Activated T-cell treated with anti-CD3 and anti-CD28 coated beads, Interleukin-2, amount 50 U/mL, for 4 hours (primary cell): ENCODE measurements at regions not wholly inside any gene's neighbourhood (a gene's known extent, or its start where the extent isn't known, plus 50 kb on each side); places are given as distances from the start of the nearest gene placed in this dataset.

Experiments used
- ATAC-seq, 2 donors: fragments of 200-7000 bp; cut with Tn5 transposase; one replicate each; pipeline ENCODE4 v1.10.0; 2021
- DNase-seq: peaks from one replicate; pipeline ENCODE4 v3.0.0-alpha.2; 2020
- H3K27me3 Mint-ChIP-seq: one replicate; pipeline ENCODE4 v1.8.0; 2021; ENCODE audit warnings: low read depth, mixed read lengths
- H3K36me3 Mint-ChIP-seq: one replicate; pipeline ENCODE4 v1.8.0; 2022; ENCODE audit warnings: mixed read lengths; ENCODE audit not compliant: insufficient read depth
- H3K4me1 Mint-ChIP-seq: one replicate; pipeline ENCODE4 v1.8.0; 2021; ENCODE audit warnings: low read depth, mixed read lengths
- H3K4me3 Mint-ChIP-seq: one replicate; pipeline ENCODE4 v1.8.0; 2021; ENCODE audit warnings: mild to moderate bottlenecking, moderate library complexity, mixed read lengths
- H3K9me3 Mint-ChIP-seq: one replicate; pipeline ENCODE4 v1.8.0; 2021; ENCODE audit warnings: mixed read lengths

DNA sequence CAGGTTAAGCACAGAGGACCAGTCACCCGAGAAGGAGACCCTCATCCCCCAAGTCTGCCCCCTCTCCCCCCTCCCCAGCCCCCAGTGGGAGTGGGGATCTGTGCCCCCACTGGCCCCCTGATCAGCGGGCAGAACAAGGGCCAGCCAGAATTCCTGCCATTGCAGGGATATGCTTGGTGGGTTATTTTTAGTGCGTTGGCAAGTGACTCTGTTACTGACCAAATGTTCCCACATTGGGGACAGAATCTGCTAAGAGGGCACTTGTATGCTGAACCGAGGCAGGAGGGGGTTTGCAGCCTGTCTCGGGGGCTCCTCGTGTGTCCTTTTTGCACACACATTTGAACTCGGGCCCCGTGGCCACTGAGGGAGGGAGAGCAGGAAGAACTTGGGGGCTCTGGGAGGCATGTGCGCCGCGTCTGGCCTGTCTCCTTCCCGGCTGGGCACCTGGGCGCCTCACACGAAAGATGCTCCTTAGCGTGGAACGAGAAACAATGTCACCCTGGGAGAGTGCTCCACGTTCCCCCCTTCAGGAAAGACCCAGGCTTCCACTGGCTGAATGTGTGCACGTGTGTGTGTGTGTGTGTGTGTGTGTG, 66.4 kb upstream of the CASZ1 start:
- peaks cover 30% of the 10 kb centered on the region for H3K27me3 Mint-ChIP-seq
- H3K36me3 Mint-ChIP-seq = no peaks in the 10 kb centered on the region
- ATAC-seq (no peak), DNase-seq (no peak)
- H3K9me3 Mint-ChIP-seq = no peaks in the 10 kb centered on the region
- H3K4me3 Mint-ChIP-seq = no peak overlapping the region
- H3K4me1 Mint-ChIP-seq = peaks cover 9% of the 10 kb centered on the region

GRCh38 chr1:10863886-10864285, 67.4 kb upstream of the CASZ1 start:
- ATAC-seq (no peak), DNase-seq (no peak)
- Mint-ChIP-seq H3K4me3 (no peak overlapping the region), H3K4me1 (peaks cover 9% of the 10 kb centered on the region), H3K27me3 (peaks cover 38% of the 10 kb centered on the region), H3K36me3 (no peaks in the 10 kb centered on the region), H3K9me3 (no peaks in the 10 kb centered on the region)

- ATAC-seq (no peak), DNase-seq (no peak)
- Mint-ChIP-seq H3K36me3 (no peaks in the 10 kb centered on the region), H3K27me3 (peaks cover 42% of the 10 kb centered on the region), H3K4me1 (peaks cover 9% of the 10 kb centered on the region), H3K9me3 (no peaks in the 10 kb centered on the region), H3K4me3 (no peak overlapping the region)
Observed at GRCh38 chr1:10864776-10865175, 68.3 kb upstream of the CASZ1 start.

DNA sequence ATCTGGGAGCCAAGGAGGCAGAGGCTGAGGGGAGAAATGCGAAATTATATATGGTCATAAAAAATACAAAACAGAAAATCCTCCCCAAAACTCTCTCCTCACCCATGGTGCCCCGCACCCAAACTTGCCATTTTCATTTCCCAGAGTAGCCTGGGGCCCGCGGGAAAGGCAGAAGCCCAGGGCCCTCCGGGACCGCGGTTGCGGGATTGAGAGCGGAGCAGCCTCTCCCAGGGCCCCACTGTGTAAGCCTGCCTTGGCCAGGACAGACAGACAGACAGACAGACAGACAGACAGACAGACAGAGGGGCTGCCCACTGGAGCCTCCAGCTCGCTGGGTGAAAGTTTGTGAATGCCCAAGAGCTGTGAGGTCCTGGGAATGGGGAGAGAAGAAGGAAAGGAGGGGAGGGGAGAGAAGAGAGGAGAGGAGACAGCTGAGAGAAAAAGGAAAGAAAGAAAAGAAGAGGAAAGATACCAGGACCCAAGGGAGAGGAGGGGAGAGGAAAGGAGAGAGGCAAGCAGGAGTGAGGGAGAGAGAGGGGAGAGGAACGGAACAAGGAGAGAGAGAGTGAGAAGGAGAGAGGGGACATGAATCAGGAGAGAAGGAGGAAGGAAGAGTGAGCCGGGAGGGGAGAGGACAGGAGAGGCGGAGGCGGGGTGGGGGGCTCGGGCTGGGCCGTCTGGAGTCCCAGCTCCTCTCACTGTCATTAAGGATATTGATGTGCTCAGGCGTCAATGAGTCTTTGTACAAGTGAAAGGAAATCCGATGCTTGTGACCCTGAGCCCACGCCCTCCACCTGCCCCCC, 69.3 kb upstream of the CASZ1 start:
- H3K36me3 Mint-ChIP-seq = no peaks in the 10 kb centered on the region
- DNase-seq (no peak), ATAC-seq (no peak)
- H3K4me3 Mint-ChIP-seq = no peak overlapping the region
- H3K4me1 Mint-ChIP-seq = peaks cover 9% of the 10 kb centered on the region
- no peaks in the 10 kb centered on the region for H3K9me3 Mint-ChIP-seq
- H3K27me3 Mint-ChIP-seq = peaks cover 48% of the 10 kb centered on the region

- DNase-seq = peak; percentile 29
- Mint-ChIP-seq H3K27me3 (peaks cover 50% of the 10 kb centered on the region), H3K9me3 (no peaks in the 10 kb centered on the region), H3K4me3 (peak overlapping the region; percentile 60), H3K4me1 (peaks cover 9% of the 10 kb centered on the region), H3K36me3 (no peaks in the 10 kb centered on the region)
- ATAC-seq = peak; percentile 46 to 55
Observed at GRCh38 chr1:10866321-10867093, 70.1 kb upstream of the CASZ1 start.

- Mint-ChIP-seq H3K27me3 (peaks cover 57% of the 10 kb centered on the region), H3K9me3 (no peaks in the 10 kb centered on the region), H3K36me3 (no peaks in the 10 kb centered on the region), H3K4me3 (peak overlapping the region; percentile 37), H3K4me1 (peaks cover 9% of the 10 kb centered on the region)
- DNase-seq (peak; percentile 63), ATAC-seq (peak; percentile 81 to 82)
Observed at GRCh38 chr1:10867138-10867721, 70.8 kb upstream of the CASZ1 start.

GRCh38 chr1:10867914-10868598, 71.6 kb upstream of the CASZ1 start:
- peak overlapping the region; percentile 37 for H3K4me3 Mint-ChIP-seq
- H3K9me3 Mint-ChIP-seq = no peaks in the 10 kb centered on the region
- no peaks in the 10 kb centered on the region for H3K36me3 Mint-ChIP-seq
- H3K27me3 Mint-ChIP-seq = peaks cover 55% of the 10 kb centered on the region
- H3K4me1 Mint-ChIP-seq = peaks cover 9% of the 10 kb centered on the region
- no peak for DNase-seq
- ATAC-seq = no peak

GRCh38 chr1:10868599-10868965, 72.1 kb upstream of the CASZ1 start:
- H3K9me3 Mint-ChIP-seq = no peaks in the 10 kb centered on the region
- peaks cover 9% of the 10 kb centered on the region for H3K4me1 Mint-ChIP-seq
- H3K36me3 Mint-ChIP-seq = no peaks in the 10 kb centered on the region
- H3K4me3 Mint-ChIP-seq = no peak overlapping the region
- no peak for DNase-seq
- ATAC-seq = no peak
- H3K27me3 Mint-ChIP-seq = peaks cover 51% of the 10 kb centered on the region

DNA sequence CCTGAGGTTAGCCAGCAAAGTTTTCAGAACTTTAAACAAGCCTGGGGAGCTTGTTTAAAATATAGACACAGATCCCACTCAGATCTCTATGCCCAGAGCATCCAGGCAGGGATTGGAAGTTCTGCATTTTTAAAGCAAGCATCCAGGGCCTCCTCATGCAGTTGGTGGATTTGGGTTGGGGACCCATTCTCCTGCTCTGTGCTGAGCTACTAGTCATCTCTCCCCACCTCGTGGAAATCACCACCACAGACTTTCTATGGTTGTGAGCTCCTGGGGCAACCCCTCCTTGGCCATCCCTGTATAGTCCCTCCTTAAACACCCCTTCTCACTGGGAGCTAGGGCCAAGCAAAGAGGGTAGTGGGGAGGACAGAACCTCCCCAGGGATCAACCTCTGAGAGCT, 73.5 kb upstream of the CASZ1 start:
- ATAC-seq = no peak
- Mint-ChIP-seq H3K4me1 (peaks cover 9% of the 10 kb centered on the region), H3K4me3 (no peak overlapping the region), H3K27me3 (peaks cover 40% of the 10 kb centered on the region), H3K9me3 (no peaks in the 10 kb centered on the region), H3K36me3 (no peaks in the 10 kb centered on the region)
- no peak for DNase-seq

DNA sequence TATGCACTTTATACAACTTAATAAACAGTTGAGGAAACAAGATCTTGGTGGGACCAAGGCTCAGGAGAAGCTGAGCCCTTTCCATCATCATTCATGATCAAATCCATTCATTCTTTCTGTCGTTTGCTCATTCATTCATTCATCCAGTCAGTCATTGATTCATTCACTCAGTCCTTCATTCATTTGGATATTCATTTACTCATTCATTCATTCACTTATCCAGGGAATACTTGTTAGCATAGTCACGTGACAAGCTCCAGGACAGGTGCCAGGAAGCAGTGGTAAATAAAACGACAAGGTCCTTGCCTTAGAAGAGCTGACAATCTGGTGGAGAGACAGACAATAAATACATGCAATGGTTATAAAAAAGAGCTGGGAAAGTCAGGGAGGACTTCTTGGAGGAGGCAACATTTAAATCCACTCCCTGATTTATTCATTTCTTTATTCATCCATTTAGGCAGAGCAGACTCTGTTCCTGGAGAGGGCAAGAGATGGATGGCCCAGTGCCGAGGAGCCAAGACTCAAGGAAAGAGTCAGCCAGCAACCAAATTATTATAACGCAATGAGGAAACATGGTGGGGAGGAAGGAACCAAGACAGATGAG, 74.1 kb upstream of the CASZ1 start:
- ATAC-seq = no peak
- Mint-ChIP-seq H3K4me1 (peaks cover 9% of the 10 kb centered on the region), H3K4me3 (no peak overlapping the region), H3K9me3 (no peaks in the 10 kb centered on the region), H3K36me3 (no peaks in the 10 kb centered on the region), H3K27me3 (peaks cover 40% of the 10 kb centered on the region)
- no peak for DNase-seq

GRCh38 chr1:10873189-10873588, 76.7 kb upstream of the CASZ1 start:
- Mint-ChIP-seq H3K27me3 (peaks cover 24% of the 10 kb centered on the region), H3K4me3 (no peak overlapping the region), H3K36me3 (no peaks in the 10 kb centered on the region), H3K4me1 (no peaks in the 10 kb centered on the region), H3K9me3 (no peaks in the 10 kb centered on the region)
- ATAC-seq (peak in 1 of 2 donors; percentile 10), DNase-seq (no peak)

DNA sequence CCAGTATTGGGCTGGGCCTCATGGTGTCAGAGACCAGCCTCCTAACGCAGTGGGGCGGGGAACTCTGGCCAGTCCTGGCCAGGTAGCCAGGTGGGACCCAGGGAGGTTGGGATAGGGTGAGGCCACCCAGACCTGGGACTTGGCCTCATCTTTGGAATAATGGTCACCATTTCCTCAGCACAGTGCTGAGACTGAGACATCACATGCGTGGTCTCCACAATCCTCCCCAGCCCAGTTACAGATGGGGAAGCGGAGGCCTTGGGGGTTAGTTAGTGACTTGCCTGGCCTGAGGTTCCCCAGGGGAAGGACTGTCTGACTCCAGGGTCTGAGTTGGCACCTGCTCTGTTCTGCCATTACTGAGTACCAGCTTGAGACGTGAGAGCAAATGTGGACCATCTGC, 77.9 kb upstream of the CASZ1 start:
- Mint-ChIP-seq H3K9me3 (no peaks in the 10 kb centered on the region), H3K27me3 (peaks cover 15% of the 10 kb centered on the region), H3K4me3 (no peak overlapping the region), H3K36me3 (no peaks in the 10 kb centered on the region), H3K4me1 (no peaks in the 10 kb centered on the region)
- no peak for DNase-seq
- no peak for ATAC-seq

- Mint-ChIP-seq H3K36me3 (no peaks in the 10 kb centered on the region), H3K27me3 (peaks cover 2% of the 10 kb centered on the region), H3K9me3 (no peaks in the 10 kb centered on the region), H3K4me1 (no peaks in the 10 kb centered on the region), H3K4me3 (no peak overlapping the region)
- no peak for DNase-seq
- ATAC-seq = no peak
Observed at GRCh38 chr1:10877894-10878293, 81.4 kb upstream of the CASZ1 start.

DNA sequence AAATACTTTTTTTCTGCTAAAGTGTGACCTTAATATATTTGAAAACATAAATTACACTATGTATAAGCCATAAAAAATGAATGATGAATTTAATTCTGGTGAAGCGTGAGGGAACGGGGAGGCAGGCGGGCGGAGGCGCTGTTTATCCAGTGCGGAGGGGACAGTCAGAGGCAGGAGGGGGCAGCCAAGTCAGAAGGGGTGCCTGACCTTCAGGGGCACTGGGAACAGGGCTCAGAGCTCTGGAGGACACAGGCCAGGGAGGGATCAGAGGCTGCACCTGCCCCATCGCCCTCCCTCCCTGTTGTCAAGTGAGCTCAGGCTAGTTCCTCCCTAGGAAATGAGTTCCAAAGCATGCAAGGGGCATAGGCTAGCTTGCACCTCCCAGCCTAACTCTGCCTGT, 82.0 kb upstream of the CASZ1 start:
- H3K4me1 Mint-ChIP-seq = no peaks in the 10 kb centered on the region
- H3K27me3 Mint-ChIP-seq = peaks cover 2% of the 10 kb centered on the region
- no peaks in the 10 kb centered on the region for H3K9me3 Mint-ChIP-seq
- H3K4me3 Mint-ChIP-seq = no peak overlapping the region
- ATAC-seq (no peak), DNase-seq (no peak)
- no peaks in the 10 kb centered on the region for H3K36me3 Mint-ChIP-seq
